Neuronal stem cell (in vitro differentiated cells): ENCODE measurements at regions not wholly inside any gene's neighbourhood (a gene's known extent, or its start where the extent isn't known, plus 50 kb on each side); places are given as distances from the start of the nearest gene placed in this dataset.

ENCODE experiments used
- DNase-seq: peaks from one replicate; pipeline ENCODE4 v3.0.0-alpha.2; 2013; ENCODE audit warnings: low spot score
- H2AFZ ChIP-seq: one replicate; pipeline ENCODE4 v1.6.1; 2013; ENCODE audit warnings: mild to moderate bottlenecking, low read length, inconsistent platforms
- H2AK5ac ChIP-seq: 2 replicates; pipeline ENCODE4 v1.6.1; 2013; ENCODE audit warnings: low read depth, mild to moderate bottlenecking, inconsistent platforms, low read length, moderate library complexity, mixed read lengths
- H2BK120ac ChIP-seq: 2 replicates; pipeline ENCODE4 v1.6.1; 2013; ENCODE audit warnings: low read depth, mild to moderate bottlenecking, inconsistent platforms, low read length, moderate library complexity, mixed read lengths
- H2BK12ac ChIP-seq: one replicate; pipeline ENCODE4 v1.6.1; 2013; ENCODE audit warnings: low read length, inconsistent platforms
- H2BK15ac ChIP-seq: 2 replicates; pipeline ENCODE4 v1.6.1; 2013; ENCODE audit warnings: mild to moderate bottlenecking, low read length, inconsistent platforms, mixed read lengths
- H2BK5ac ChIP-seq: one replicate; pipeline ENCODE4 v1.6.1; 2013; ENCODE audit warnings: inconsistent platforms, mild to moderate bottlenecking, low read length, moderate library complexity
- H3K14ac ChIP-seq: one replicate; pipeline ENCODE4 v1.6.1; 2013; ENCODE audit warnings: low read length, inconsistent platforms
- H3K18ac ChIP-seq: 2 replicates; pipeline ENCODE4 v1.6.1; 2013; ENCODE audit warnings: low read length, inconsistent platforms
- H3K23ac ChIP-seq: 2 replicates; pipeline ENCODE4 v1.6.1; 2013; ENCODE audit warnings: low read depth, mild to moderate bottlenecking, mixed read lengths, low read length, inconsistent platforms; ENCODE audit not compliant: poor library complexity
- H3K27ac ChIP-seq: replicated peaks from 3 replicates; pipeline ENCODE4 v1.5.1; 2013; ENCODE audit warnings: low read length, inconsistent platforms
- H3K27me3 ChIP-seq, 3 experiments: 2 replicates each; pipeline ENCODE4 v1.6.1; 2013; ENCODE audit warnings: low read length in 3 of 3, mild to moderate bottlenecking in 2 of 3, inconsistent platforms in 1 of 3, low read depth in 1 of 3, mixed read lengths in 1 of 3, moderate library complexity in 1 of 3; ENCODE audit not compliant: control insufficient read depth in 3 of 3, insufficient read depth in 3 of 3
- H3K36me3 ChIP-seq, 2 donors: replicated peaks in 1 of 2; 2 replicates each; pipeline ENCODE4 v1.6.1; 2013; ENCODE audit warnings: low read length in 2 of 2; ENCODE audit not compliant: control insufficient read depth in 2 of 2, insufficient read depth in 2 of 2
- H3K4ac ChIP-seq: 2 replicates; pipeline ENCODE4 v1.6.1; 2013; ENCODE audit warnings: inconsistent platforms, mild to moderate bottlenecking, low read length, moderate library complexity
- H3K4me1 ChIP-seq, 2 donors: 1 replicate in 1 of 2; 2 replicates in 1 of 2; pipeline ENCODE4 v1.6.1; 2013; ENCODE audit warnings: low read length in 2 of 2, low read depth in 1 of 2; ENCODE audit not compliant: control insufficient read depth in 2 of 2, insufficient read depth in 1 of 2
- H3K4me2 ChIP-seq: one replicate; pipeline ENCODE4 v1.6.1; 2013; ENCODE audit warnings: mild to moderate bottlenecking, low read length, inconsistent platforms; ENCODE audit not compliant: insufficient read depth, poor library complexity, severe bottlenecking
- H3K4me3 ChIP-seq, 2 donors: 2 replicates each; pipeline ENCODE4 v1.5.1; 2013; ENCODE audit warnings: low read length in 2 of 2, mild to moderate bottlenecking in 2 of 2, inconsistent platforms in 1 of 2, moderate library complexity in 1 of 2
- H3K79me1 ChIP-seq: one replicate; pipeline ENCODE4 v1.6.1; 2013; ENCODE audit warnings: low read depth, mild to moderate bottlenecking, inconsistent platforms, low read length, moderate library complexity
- H3K9ac ChIP-seq: one replicate; pipeline ENCODE4 v1.6.1; 2013; ENCODE audit warnings: mild to moderate bottlenecking, low read depth, low read length, inconsistent platforms; ENCODE audit not compliant: poor library complexity
- H3K9me3 ChIP-seq, 2 donors: replicated peaks in 1 of 2; 2 replicates each; pipeline versions ENCODE3 to v1.6.1; 2013; ENCODE audit warnings: low read length in 2 of 2, mild to moderate bottlenecking in 2 of 2, inconsistent platforms in 1 of 2, low read depth in 1 of 2, mixed read lengths in 1 of 2, moderate library complexity in 1 of 2; ENCODE audit not compliant: control insufficient read depth in 2 of 2, insufficient read depth in 1 of 2
- H4K8ac ChIP-seq: one replicate; pipeline ENCODE4 v1.6.1; 2013; ENCODE audit warnings: low read depth, mild to moderate bottlenecking, inconsistent platforms, low read length, moderate library complexity
- H4K91ac ChIP-seq: one replicate; pipeline ENCODE4 v1.6.1; 2013; ENCODE audit warnings: low read length, low read depth, mild to moderate bottlenecking, inconsistent platforms; ENCODE audit not compliant: poor library complexity
- WGBS, 2 donors: extraction: QIAGEN DNeasy Blood & Tissue Kit; methylation state at CpG; one replicate each; pipeline ENCODE4 v1.1.7; 2013; ENCODE audit warnings: missing lambda C conversion rate in 2 of 2, mixed read lengths in 1 of 2; ENCODE audit not compliant: insufficient read length in 2 of 2, insufficient replicate concordance in 1 of 2; ENCODE audit errors: extremely low coverage in 2 of 2; 5-methylcytosine and 5-hydroxymethylcytosine counted together

DNA sequence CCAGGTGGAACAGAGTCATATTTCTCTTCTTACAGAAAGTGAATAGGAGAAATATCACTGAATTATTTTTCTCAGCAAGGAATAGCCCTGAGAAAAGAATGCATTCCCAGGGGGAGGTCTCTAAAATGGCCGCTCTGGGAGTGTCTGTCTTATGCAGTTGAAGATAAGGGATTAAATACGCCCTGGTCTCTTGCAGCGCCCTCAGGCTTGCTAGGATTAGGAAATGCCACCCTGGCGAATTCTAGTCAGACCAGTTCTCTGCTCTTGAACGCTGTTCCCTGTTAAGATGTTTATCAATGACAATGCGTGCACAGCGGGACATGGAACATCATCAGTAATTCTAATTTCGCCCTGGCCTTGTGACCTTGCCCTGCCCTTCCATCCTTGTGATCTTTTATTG is 949.0 kb upstream of the SEMA6D start:
- H3K14ac ChIP-seq: no peak overlapping the region

DNA sequence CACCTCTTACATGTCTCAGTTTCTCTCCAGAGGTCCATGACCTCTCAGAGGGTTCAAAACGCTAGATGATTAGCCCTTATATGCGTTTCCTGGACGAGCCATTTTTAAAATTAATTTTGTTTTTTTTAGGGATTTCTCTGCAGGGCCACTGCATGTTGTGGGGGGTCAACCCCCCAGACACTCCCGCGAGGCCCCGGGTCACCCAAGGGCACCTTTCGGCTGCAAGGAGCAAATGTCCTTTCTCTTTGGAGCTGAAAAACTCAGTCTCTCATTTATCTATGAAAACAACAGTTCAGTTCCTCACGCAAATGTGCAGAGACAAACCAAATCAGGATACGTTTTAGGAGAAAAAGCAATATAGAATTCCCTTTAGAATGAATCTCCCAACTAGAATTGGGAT is 944.3 kb upstream of the SEMA6D start:
- Histone ChIP-seq H2AFZ (no peak overlapping the region), H3K79me1 (no peaks in the 10 kb centered on the region), H4K91ac (no peak overlapping the region), H4K8ac (no peak overlapping the region), H3K27ac (no peak overlapping the region), H3K4me3 (no peak overlapping the region), H3K9ac (no peak overlapping the region), H2BK12ac (no peak overlapping the region), H3K18ac (no peak overlapping the region), H2BK120ac (no peak overlapping the region), H3K9me3 (peaks cover 0 to 5% of the 10 kb centered on the region in 2 donors), H3K4ac (no peak overlapping the region), H2BK5ac (no peak overlapping the region), H3K14ac (no peak overlapping the region), H2BK15ac (no peak overlapping the region), H3K23ac (no peak overlapping the region), H3K4me1 (no peaks in the 10 kb centered on the region), H3K27me3 (no peaks in the 10 kb centered on the region), H2AK5ac (no peak overlapping the region), H3K36me3 (no peaks in the 10 kb centered on the region), H3K4me2 (no peak overlapping the region)
- DNase-seq: no peak
- no CpG with 5 or more reads among the region's 9 CpGs for WGBS, 2 donors

More for the DNA sequence above, 949.0 kb upstream of the SEMA6D start:
- H3K18ac ChIP-seq: no peak overlapping the region
- H2BK5ac ChIP-seq: no peak overlapping the region
- H3K79me1 ChIP-seq: no peaks in the 10 kb centered on the region
- H2BK12ac ChIP-seq: no peak overlapping the region
- no CpG with 5 or more reads among the region's 8 CpGs for WGBS, 2 donors
- H2AFZ ChIP-seq: no peak overlapping the region
- H2AK5ac ChIP-seq: no peak overlapping the region
- no peak for DNase-seq
- no peak overlapping the region for H3K9ac ChIP-seq
- H3K27ac ChIP-seq: no peak overlapping the region
- H3K9me3 ChIP-seq: peaks cover 0 to 7% of the 10 kb centered on the region in 2 donors
- H4K8ac ChIP-seq: no peak overlapping the region
- H3K36me3 ChIP-seq: no peaks in the 10 kb centered on the region
- no peak overlapping the region for H3K23ac ChIP-seq
- H3K4me1 ChIP-seq: no peaks in the 10 kb centered on the region
- no peak overlapping the region for H2BK15ac ChIP-seq
- H3K4me3 ChIP-seq: no peak overlapping the region
- H2BK120ac ChIP-seq: no peak overlapping the region
- no peaks in the 10 kb centered on the region for H3K27me3 ChIP-seq
- no peak overlapping the region for H4K91ac ChIP-seq
- H3K4me2 ChIP-seq: no peak overlapping the region
- H3K4ac ChIP-seq: no peak overlapping the region

DNA sequence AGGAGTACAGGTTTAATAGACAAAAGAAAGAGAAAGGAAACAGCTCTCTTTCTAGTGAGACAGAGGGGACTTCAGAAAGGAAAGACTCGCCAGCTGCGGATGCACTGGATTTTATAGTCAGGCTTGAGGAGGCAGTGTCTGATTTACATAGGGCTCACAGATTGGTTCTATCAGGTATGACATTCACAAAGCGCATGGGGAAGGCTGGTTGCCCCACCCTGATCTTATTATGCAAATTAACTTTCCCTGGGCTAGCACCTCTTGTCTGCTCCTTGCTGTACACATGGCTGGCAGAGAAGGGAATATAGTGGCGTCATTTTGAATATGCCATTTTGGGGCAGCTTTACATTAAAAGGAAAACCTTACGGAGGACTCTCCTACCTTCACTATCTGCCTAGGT is 938.4 kb upstream of the SEMA6D start:
- Histone ChIP-seq H3K27me3 (no peaks in the 10 kb centered on the region), H3K4me3 (no peak overlapping the region), H3K4me2 (no peak overlapping the region), H3K18ac (no peak overlapping the region), H3K27ac (no peak overlapping the region), H3K14ac (no peak overlapping the region), H3K4me1 (no peaks in the 10 kb centered on the region), H2BK12ac (no peak overlapping the region), H3K9ac (no peak overlapping the region), H4K91ac (no peak overlapping the region), H3K4ac (no peak overlapping the region), H3K36me3 (no peaks in the 10 kb centered on the region), H2AFZ (no peak overlapping the region), H3K9me3 (no peaks in the 10 kb centered on the region), H2BK120ac (no peak overlapping the region), H2AK5ac (no peak overlapping the region), H4K8ac (no peak overlapping the region), H3K23ac (no peak overlapping the region), H3K79me1 (no peaks in the 10 kb centered on the region), H2BK15ac (no peak overlapping the region), H2BK5ac (no peak overlapping the region)
- WGBS, 2 donors: no CpG with 5 or more reads among the region's 5 CpGs
- no peak for DNase-seq

DNA sequence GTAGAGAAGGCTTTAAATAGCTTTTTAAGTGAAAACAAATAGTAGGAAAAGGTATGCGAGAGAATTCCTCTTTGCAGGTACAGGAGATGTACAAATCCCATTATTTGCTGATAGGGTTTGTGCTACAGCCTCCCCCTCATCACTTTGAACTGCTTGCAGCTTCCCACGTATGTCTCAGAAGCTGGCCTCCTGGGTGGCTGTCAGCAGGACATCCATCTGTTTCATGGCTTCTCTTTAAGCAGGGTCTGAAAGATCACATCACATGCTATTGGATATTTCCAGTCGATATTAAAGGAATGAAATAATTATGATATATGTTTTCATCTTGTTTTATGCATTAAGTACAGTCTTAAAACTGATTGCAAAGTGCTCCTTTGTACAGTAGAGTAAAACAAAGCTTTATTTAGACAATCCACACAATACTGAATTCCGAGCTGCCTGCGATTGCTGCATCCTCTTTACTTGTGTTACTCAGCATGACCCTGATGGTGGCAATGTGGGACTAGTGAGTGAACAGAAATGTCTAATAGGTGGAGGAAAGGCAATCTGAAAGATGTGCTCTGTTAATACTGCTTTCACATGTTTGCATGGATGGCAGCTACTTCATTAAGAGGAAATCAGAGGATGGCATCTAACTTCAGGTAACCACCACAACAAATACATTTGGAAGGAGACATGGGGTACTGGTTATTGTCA is 930.6 kb upstream of the SEMA6D start:
- H4K8ac ChIP-seq: no peak overlapping the region
- H3K27me3 ChIP-seq: no peaks in the 10 kb centered on the region
- H2AK5ac ChIP-seq: no peak overlapping the region
- no peak overlapping the region for H3K4ac ChIP-seq
- no peak overlapping the region for H2BK12ac ChIP-seq
- H3K4me2 ChIP-seq: no peak overlapping the region
- DNase-seq: peak; percentile 11
- H3K23ac ChIP-seq: no peak overlapping the region
- no peak overlapping the region for H3K14ac ChIP-seq
- H3K4me3 ChIP-seq: no peak overlapping the region
- H3K27ac ChIP-seq: no peak overlapping the region
- no peak overlapping the region for H3K18ac ChIP-seq
- no peaks in the 10 kb centered on the region for H3K9me3 ChIP-seq
- H4K91ac ChIP-seq: no peak overlapping the region
- H2BK5ac ChIP-seq: no peak overlapping the region
- no peak overlapping the region for H2BK15ac ChIP-seq
- no CpG with 5 or more reads among the region's 5 CpGs for WGBS, 2 donors
- no peak overlapping the region for H3K9ac ChIP-seq
- H2BK120ac ChIP-seq: no peak overlapping the region
- H3K4me1 ChIP-seq: peaks cover 0 to 3% of the 10 kb centered on the region in 2 donors
- H3K79me1 ChIP-seq: no peaks in the 10 kb centered on the region
- H3K36me3 ChIP-seq: no peaks in the 10 kb centered on the region
- no peak overlapping the region for H2AFZ ChIP-seq
